Progenitor cell of endocrine pancreas (in vitro differentiated cells): ENCODE measurements at regions not wholly inside any gene's neighbourhood (a gene's known extent, or its start where the extent isn't known, plus 50 kb on each side); places are given as distances from the start of the nearest gene placed in this dataset.
A peak's percentile ranks its signal among the peaks of the same experiment; 100 is the strongest.
"Not testable (repeated sequence)": the region's sequence is repeated elsewhere in the genome, so short reads cannot be mapped to it uniquely, and the experiment has no call there.

Experiments
- DNase-seq: peaks from one replicate; pipeline ENCODE4 v3.0.0; 2021; ENCODE audit warnings: low spot score; ENCODE audit not compliant: unreplicated experiment
- H3K27ac Mint-ChIP-seq: 2 replicates; pipeline ENCODE4 v1.8.0; 2021; ENCODE audit warnings: mild to moderate bottlenecking, moderate library complexity, mixed read lengths
- H3K27me3 Mint-ChIP-seq: 2 replicates; pipeline ENCODE4 v1.8.0; 2021; ENCODE audit warnings: mixed read lengths
- H3K36me3 Mint-ChIP-seq: 2 replicates; pipeline ENCODE4 v1.8.0; 2022; ENCODE audit warnings: mixed read lengths; ENCODE audit not compliant: insufficient read depth
- H3K4me1 Mint-ChIP-seq: 2 replicates; pipeline ENCODE4 v1.8.0; 2021; ENCODE audit warnings: low read depth, mixed read lengths
- H3K4me3 Mint-ChIP-seq: 2 replicates; pipeline ENCODE4 v1.8.0; 2021; ENCODE audit warnings: low read depth, mild to moderate bottlenecking, moderate library complexity, mixed read lengths
- H3K9me3 Mint-ChIP-seq: 2 replicates; pipeline ENCODE4 v1.8.0; 2021; ENCODE audit warnings: low read depth, mixed read lengths
- TF ChIP-seq, protein P1 (sequence below): fragments of 200-600 bp; sonication (generic); IDR thresholded peaks from one replicate; pipeline ENCODE4 v1.5.0; 2021; ENCODE audit warnings: antibody characterized with exemption, mild to moderate bottlenecking; ENCODE audit not compliant: unreplicated experiment

DNA sequence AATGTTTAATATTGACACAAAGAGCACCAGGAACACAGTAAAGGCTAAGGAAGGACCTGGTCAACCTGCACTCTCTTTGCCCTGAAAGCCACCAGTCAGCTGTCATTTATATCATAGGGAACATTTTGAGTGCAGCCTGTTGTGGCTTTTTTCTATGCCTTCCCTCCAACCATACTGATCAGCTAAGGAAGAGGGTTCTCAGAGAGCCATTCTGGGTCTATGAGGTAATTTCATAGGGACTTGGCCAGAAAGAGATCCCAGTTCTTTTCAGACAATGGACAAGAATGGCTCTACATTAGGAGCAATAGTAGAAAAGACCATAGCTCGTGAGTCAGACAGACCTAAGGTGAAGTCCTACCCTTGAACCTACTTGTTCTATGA lies 132.8 kb downstream of the CCDC34 start:
- TF ChIP-seq, protein P1, sequence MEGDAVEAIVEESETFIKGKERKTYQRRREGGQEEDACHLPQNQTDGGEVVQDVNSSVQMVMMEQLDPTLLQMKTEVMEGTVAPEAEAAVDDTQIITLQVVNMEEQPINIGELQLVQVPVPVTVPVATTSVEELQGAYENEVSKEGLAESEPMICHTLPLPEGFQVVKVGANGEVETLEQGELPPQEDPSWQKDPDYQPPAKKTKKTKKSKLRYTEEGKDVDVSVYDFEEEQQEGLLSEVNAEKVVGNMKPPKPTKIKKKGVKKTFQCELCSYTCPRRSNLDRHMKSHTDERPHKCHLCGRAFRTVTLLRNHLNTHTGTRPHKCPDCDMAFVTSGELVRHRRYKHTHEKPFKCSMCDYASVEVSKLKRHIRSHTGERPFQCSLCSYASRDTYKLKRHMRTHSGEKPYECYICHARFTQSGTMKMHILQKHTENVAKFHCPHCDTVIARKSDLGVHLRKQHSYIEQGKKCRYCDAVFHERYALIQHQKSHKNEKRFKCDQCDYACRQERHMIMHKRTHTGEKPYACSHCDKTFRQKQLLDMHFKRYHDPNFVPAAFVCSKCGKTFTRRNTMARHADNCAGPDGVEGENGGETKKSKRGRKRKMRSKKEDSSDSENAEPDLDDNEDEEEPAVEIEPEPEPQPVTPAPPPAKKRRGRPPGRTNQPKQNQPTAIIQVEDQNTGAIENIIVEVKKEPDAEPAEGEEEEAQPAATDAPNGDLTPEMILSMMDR = no peak
- Mint-ChIP-seq H3K36me3 (peaks cover 7% of the 10 kb centered on the region), H3K27me3 (no peaks in the 10 kb centered on the region), H3K9me3 (peaks cover 9% of the 10 kb centered on the region), H3K4me1 (peaks cover 8% of the 10 kb centered on the region), H3K27ac (no peak overlapping the region), H3K4me3 (no peak overlapping the region)
- no peak for DNase-seq

DNA sequence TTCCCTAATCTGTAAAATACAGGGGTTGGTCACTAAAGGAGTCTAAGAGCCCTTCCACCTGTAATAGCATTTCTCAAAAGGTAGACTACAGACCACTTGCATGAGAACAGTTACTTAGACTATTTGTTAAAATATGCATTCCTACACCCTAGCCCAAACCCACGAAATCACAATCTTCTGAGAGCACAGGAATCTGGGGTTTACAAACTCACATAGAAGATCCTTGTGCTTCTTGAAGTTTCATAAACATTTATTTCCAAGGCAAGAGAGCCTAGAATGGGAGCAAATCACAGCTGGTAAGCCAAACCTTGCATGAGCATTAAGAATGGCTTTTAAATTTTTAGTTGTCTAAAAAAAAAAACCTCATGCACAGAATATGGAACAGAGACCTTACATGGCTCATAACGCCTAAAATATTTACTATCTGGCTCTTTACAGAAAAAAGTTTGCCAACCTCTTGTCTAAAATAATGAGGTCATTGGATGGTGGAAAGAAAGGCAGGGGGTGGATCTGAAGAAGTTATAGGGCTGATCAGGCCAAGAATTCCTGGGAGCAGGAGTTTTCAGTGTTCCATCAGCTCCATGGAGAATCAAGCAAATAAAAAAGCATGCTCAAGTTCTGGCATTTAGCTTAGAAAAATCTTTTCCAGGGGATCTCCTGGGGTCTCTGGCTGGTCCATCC lies 133.4 kb downstream of the CCDC34 start:
- H3K27me3 Mint-ChIP-seq = no peaks in the 10 kb centered on the region
- TF ChIP-seq, protein P1 = no peak
- H3K27ac Mint-ChIP-seq = no peak overlapping the region
- no peak overlapping the region for H3K4me3 Mint-ChIP-seq
- peaks cover 9% of the 10 kb centered on the region for H3K9me3 Mint-ChIP-seq
- DNase-seq = no peak
- H3K4me1 Mint-ChIP-seq = peaks cover 8% of the 10 kb centered on the region
- peaks cover 7% of the 10 kb centered on the region for H3K36me3 Mint-ChIP-seq

DNA sequence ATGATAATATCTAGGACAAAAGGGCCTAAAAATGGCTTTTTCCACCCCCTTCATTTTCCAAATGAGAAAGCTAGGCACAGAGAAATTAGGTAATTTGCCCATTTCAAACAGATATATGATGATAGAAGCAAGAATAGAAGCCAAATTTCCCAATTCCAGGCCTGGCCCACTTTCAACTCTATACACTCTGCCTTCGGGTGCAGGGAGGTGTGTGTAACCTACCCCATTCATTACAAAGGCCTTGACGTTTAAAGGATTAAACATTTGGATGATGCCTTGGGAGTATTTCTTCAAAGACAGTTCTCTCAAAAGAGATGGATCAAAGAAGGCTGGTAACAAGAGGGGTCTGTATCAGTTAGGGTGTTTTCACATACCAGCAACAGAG lies 134.1 kb downstream of the CCDC34 start:
- peaks cover 6% of the 10 kb centered on the region for H3K4me1 Mint-ChIP-seq
- H3K27me3 Mint-ChIP-seq = no peaks in the 10 kb centered on the region
- no peak overlapping the region for H3K4me3 Mint-ChIP-seq
- peaks cover 9% of the 10 kb centered on the region for H3K9me3 Mint-ChIP-seq
- peaks cover 7% of the 10 kb centered on the region for H3K36me3 Mint-ChIP-seq
- TF ChIP-seq, protein P1 = no peak
- no peak overlapping the region for H3K27ac Mint-ChIP-seq
- DNase-seq = no peak

GRCh38 chr11:27228232-27228905 lies 134.6 kb downstream of the CCDC34 start:
- peaks cover 4% of the 10 kb centered on the region for H3K4me1 Mint-ChIP-seq
- no peak overlapping the region for H3K27ac Mint-ChIP-seq
- H3K9me3 Mint-ChIP-seq = peaks cover 9% of the 10 kb centered on the region

DNA sequence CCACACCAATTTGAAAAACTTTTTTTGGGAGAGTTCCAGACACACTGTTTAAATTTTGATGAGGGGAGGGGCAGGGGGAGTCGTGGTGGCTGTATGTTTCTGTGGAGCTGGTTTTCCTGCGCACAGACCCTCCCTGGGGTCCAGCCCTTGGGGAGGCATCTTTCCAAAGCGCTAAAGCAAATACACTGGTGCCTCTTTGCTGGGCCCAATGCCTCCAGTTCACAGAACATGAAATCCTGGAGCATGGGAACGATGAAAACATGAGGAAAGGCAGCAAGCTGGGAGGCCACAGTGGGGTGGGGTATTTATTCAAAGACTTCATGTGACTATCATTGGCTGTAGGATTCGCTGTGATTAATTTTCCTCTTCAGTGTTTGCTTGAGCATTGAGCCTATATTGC lies 135.3 kb downstream of the CCDC34 start:
- no peak overlapping the region for H3K27ac Mint-ChIP-seq
- peaks cover 4% of the 10 kb centered on the region for H3K4me1 Mint-ChIP-seq
- TF ChIP-seq, protein P1 = no peak
- H3K9me3 Mint-ChIP-seq = peaks cover 9% of the 10 kb centered on the region
- no peaks in the 10 kb centered on the region for H3K27me3 Mint-ChIP-seq
- no peak for DNase-seq
- no peak overlapping the region for H3K4me3 Mint-ChIP-seq
- peaks cover 7% of the 10 kb centered on the region for H3K36me3 Mint-ChIP-seq

More at GRCh38 chr11:27228232-27228905, 134.6 kb downstream of the CCDC34 start:
- TF ChIP-seq, protein P1 = no peak
- Mint-ChIP-seq H3K27me3 (no peaks in the 10 kb centered on the region), H3K36me3 (peaks cover 7% of the 10 kb centered on the region), H3K4me3 (no peak overlapping the region)
- no peak for DNase-seq

DNA sequence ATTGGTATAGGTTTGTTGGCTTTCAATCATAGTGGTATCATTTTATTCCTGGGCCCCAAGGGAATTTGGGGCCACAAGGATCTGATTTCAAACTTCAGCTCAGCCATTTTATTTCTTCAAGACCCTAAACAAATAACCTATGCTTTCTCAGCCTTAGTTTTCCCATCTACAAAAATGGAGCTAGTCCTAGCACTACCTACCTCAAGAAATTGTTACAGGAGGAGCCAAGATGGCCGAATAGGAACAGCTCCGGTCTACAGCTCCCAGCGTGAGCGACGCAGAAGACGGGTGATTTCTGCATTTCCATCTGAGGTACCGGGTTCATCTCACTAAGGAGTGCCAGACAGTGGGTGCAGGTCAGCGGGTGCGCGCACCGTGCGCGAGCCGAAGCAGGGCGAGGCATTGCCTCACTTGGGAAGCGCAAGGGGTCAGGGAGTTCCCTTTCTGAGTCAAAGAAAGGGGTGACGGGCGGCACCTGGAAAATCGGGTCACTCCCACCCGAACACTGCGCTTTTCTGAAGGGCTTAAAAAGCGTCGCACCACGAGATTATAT lies 143.5 kb downstream of the CCDC34 start:
- H3K9me3 Mint-ChIP-seq, DNase-seq, H3K36me3 Mint-ChIP-seq, H3K27me3 Mint-ChIP-seq: not testable (repeated sequence)
- peaks cover 30% of the 10 kb centered on the region for H3K4me1 Mint-ChIP-seq
- peak overlapping the region; percentile 96 for H3K27ac Mint-ChIP-seq
- H3K4me3 Mint-ChIP-seq = peak overlapping the region; percentile 83
